HUES64 (cell line): ENCODE measurements at regions not wholly inside any gene's neighbourhood (a gene's known extent, or its start where the extent isn't known, plus 50 kb on each side); places are given as distances from the start of the nearest gene placed in this dataset.

Source experiments
- H3K27ac ChIP-seq: 2 replicates; pipeline ENCODE4 v1.7.0; 2013; ENCODE audit warnings: low read depth, low read length, inconsistent platforms
- H3K27me3 ChIP-seq: 2 replicates; pipeline ENCODE4 v1.6.1; 2013; ENCODE audit warnings: mild to moderate bottlenecking, low read length; ENCODE audit not compliant: insufficient read depth
- H3K36me3 ChIP-seq: 2 replicates; pipeline ENCODE4 v1.6.1; 2013; ENCODE audit warnings: mild to moderate bottlenecking, low read length; ENCODE audit not compliant: insufficient read depth
- H3K4me1 ChIP-seq: 2 replicates; pipeline ENCODE4 v1.6.1; 2013; ENCODE audit warnings: mild to moderate bottlenecking, low read length, moderate library complexity; ENCODE audit not compliant: insufficient read depth
- H3K4me3 ChIP-seq: 2 replicates; pipeline ENCODE4 v1.5.1; 2013; ENCODE audit warnings: mild to moderate bottlenecking, low read length, moderate library complexity
- H3K9ac ChIP-seq: 2 replicates; pipeline ENCODE4 v1.6.1; 2013; ENCODE audit warnings: mild to moderate bottlenecking, low read depth, low read length
- H3K9me3 ChIP-seq: 2 replicates; pipeline ENCODE4 v1.6.1; 2013; ENCODE audit warnings: low read depth, low read length; ENCODE audit not compliant: insufficient read depth
- WGBS: fragments of 150-250, 120-280 bp; methylation state at CpG from one replicate; pipeline ENCODE4 v1.1.7; 2013; ENCODE audit warnings: missing lambda C conversion rate; 5-methylcytosine and 5-hydroxymethylcytosine counted together

GRCh38 chr7:16045296-16045695 is 358.8 kb upstream of the MEOX2 start:
- Histone ChIP-seq H3K36me3 (no peaks in the 10 kb centered on the region), H3K4me3 (no peak overlapping the region), H3K9me3 (no peaks in the 10 kb centered on the region), H3K27me3 (no peaks in the 10 kb centered on the region), H3K27ac (no peak overlapping the region), H3K4me1 (no peaks in the 10 kb centered on the region), H3K9ac (no peak overlapping the region)
- WGBS, result 91% methylated on average over 2 of the region's 3 CpGs

GRCh38 chr7:16044645-16045044 is 358.2 kb upstream of the MEOX2 start:
- Histone ChIP-seq H3K9ac (no peak overlapping the region), H3K27me3 (no peaks in the 10 kb centered on the region)

GRCh38 chr7:16040346-16040745 is 353.9 kb upstream of the MEOX2 start:
- H3K27ac ChIP-seq, result no peak overlapping the region
- H3K9me3 ChIP-seq, result no peaks in the 10 kb centered on the region
- no peaks in the 10 kb centered on the region for H3K27me3 ChIP-seq
- no peak overlapping the region for H3K9ac ChIP-seq
- H3K36me3 ChIP-seq, result no peaks in the 10 kb centered on the region
- 93% methylated on average over 5 of the region's 5 CpGs for WGBS
- H3K4me3 ChIP-seq, result no peak overlapping the region
- H3K4me1 ChIP-seq, result no peaks in the 10 kb centered on the region

More at GRCh38 chr7:16044645-16045044, 358.2 kb upstream of the MEOX2 start:
- Histone ChIP-seq H3K4me3 (no peak overlapping the region), H3K9me3 (no peaks in the 10 kb centered on the region), H3K27ac (no peak overlapping the region), H3K4me1 (no peaks in the 10 kb centered on the region), H3K36me3 (no peaks in the 10 kb centered on the region)

GRCh38 chr7:16038906-16039305 is 352.4 kb upstream of the MEOX2 start:
- 95% methylated on average over 2 of the region's 3 CpGs for WGBS

GRCh38 chr7:16035392-16035791 is 348.9 kb upstream of the MEOX2 start:
- no peak overlapping the region for H3K9ac ChIP-seq
- 93% methylated on average over 1 of the region's 1 CpG for WGBS
- no peaks in the 10 kb centered on the region for H3K4me1 ChIP-seq
- H3K27ac ChIP-seq, result no peak overlapping the region
- H3K9me3 ChIP-seq, result no peaks in the 10 kb centered on the region
- H3K4me3 ChIP-seq, result no peak overlapping the region
- no peaks in the 10 kb centered on the region for H3K27me3 ChIP-seq
- H3K36me3 ChIP-seq, result no peaks in the 10 kb centered on the region

More at GRCh38 chr7:16038906-16039305, 352.4 kb upstream of the MEOX2 start:
- no peak overlapping the region for H3K27ac ChIP-seq
- no peaks in the 10 kb centered on the region for H3K4me1 ChIP-seq
- H3K36me3 ChIP-seq, result no peaks in the 10 kb centered on the region
- H3K9me3 ChIP-seq, result no peaks in the 10 kb centered on the region
- no peak overlapping the region for H3K4me3 ChIP-seq
- no peaks in the 10 kb centered on the region for H3K27me3 ChIP-seq
- H3K9ac ChIP-seq, result no peak overlapping the region

- H3K27me3 ChIP-seq, result no peaks in the 10 kb centered on the region
- H3K27ac ChIP-seq, result no peak overlapping the region
- no peaks in the 10 kb centered on the region for H3K4me1 ChIP-seq
- H3K9ac ChIP-seq, result no peak overlapping the region
- H3K36me3 ChIP-seq, result no peaks in the 10 kb centered on the region
- no peak overlapping the region for H3K4me3 ChIP-seq
- WGBS, result 100% methylated on average over 1 of the region's 1 CpG
- no peaks in the 10 kb centered on the region for H3K9me3 ChIP-seq
These were observed 348.4 kb upstream of the MEOX2 start for GRCh38 chr7:16034866-16035265.

- Histone ChIP-seq H3K4me3 (no peak overlapping the region), H3K27ac (no peak overlapping the region)
- 94% methylated on average over 2 of the region's 2 CpGs for WGBS
These were observed 347.9 kb upstream of the MEOX2 start for GRCh38 chr7:16034353-16034752.

GRCh38 chr7:16033233-16033632 is 346.8 kb upstream of the MEOX2 start:
- no peaks in the 10 kb centered on the region for H3K9me3 ChIP-seq
- H3K9ac ChIP-seq, result no peak overlapping the region
- no peaks in the 10 kb centered on the region for H3K36me3 ChIP-seq
- H3K27me3 ChIP-seq, result no peaks in the 10 kb centered on the region
- H3K27ac ChIP-seq, result no peak overlapping the region
- H3K4me1 ChIP-seq, result no peaks in the 10 kb centered on the region
- no peak overlapping the region for H3K4me3 ChIP-seq
- WGBS, result 82% methylated on average over 2 of the region's 2 CpGs

More at GRCh38 chr7:16034353-16034752, 347.9 kb upstream of the MEOX2 start:
- Histone ChIP-seq H3K4me1 (no peaks in the 10 kb centered on the region), H3K27me3 (no peaks in the 10 kb centered on the region), H3K36me3 (no peaks in the 10 kb centered on the region), H3K9me3 (no peaks in the 10 kb centered on the region), H3K9ac (no peak overlapping the region)

GRCh38 chr7:16028636-16029035 is 342.2 kb upstream of the MEOX2 start:
- Histone ChIP-seq H3K4me3 (no peak overlapping the region), H3K27me3 (no peaks in the 10 kb centered on the region), H3K27ac (no peak overlapping the region), H3K9me3 (no peaks in the 10 kb centered on the region), H3K36me3 (no peaks in the 10 kb centered on the region), H3K9ac (no peak overlapping the region), H3K4me1 (peaks cover 4% of the 10 kb centered on the region; the same call in 1 of the 2 replicates)
- WGBS, result 77% methylated on average over 5 of the region's 5 CpGs

GRCh38 chr7:16028103-16028502 is 341.6 kb upstream of the MEOX2 start:
- no peak overlapping the region for H3K4me3 ChIP-seq
- peaks cover 4% of the 10 kb centered on the region; the same call in 1 of the 2 replicates for H3K4me1 ChIP-seq
- no peak overlapping the region for H3K9ac ChIP-seq
- H3K27ac ChIP-seq, result no peak overlapping the region
- H3K27me3 ChIP-seq, result no peaks in the 10 kb centered on the region
- WGBS, result 100% methylated on average over 1 of the region's 2 CpGs
- no peaks in the 10 kb centered on the region for H3K36me3 ChIP-seq
- H3K9me3 ChIP-seq, result no peaks in the 10 kb centered on the region

GRCh38 chr7:16027396-16027795 is 340.9 kb upstream of the MEOX2 start:
- Histone ChIP-seq H3K27ac (no peak overlapping the region), H3K9me3 (no peaks in the 10 kb centered on the region), H3K36me3 (no peaks in the 10 kb centered on the region), H3K27me3 (no peaks in the 10 kb centered on the region), H3K4me1 (peaks cover 4% of the 10 kb centered on the region; the same call in 1 of the 2 replicates), H3K9ac (no peak overlapping the region), H3K4me3 (no peak overlapping the region)
- WGBS, result 97% methylated on average over 2 of the region's 2 CpGs
